ENCODE measurements at regions not wholly inside any gene's neighbourhood (a gene's known extent, or its start where the extent isn't known, plus 50 kb on each side); places are given as distances from the start of the nearest gene placed in this dataset.

DNA sequence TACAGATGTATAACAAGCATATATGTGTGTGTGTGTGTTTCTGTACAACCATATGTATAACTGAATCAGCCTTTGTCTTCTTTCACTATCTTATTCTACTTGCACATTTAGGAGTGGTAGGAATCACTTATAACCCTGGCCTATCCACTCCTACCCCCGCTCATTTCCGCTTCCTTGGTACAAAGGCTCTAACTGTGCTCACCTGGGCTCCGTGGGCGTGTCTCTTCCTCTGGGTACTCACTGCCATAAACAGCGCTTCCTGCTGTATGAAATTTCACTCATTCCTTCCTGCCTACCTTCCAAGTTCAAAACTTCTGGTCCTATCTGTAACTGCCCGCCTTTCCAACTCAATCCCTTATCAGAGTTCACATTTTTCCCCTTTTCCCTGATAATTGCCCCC lies 815.5 kb downstream of the EPHA4 start:
- TF ChIP-seq CTCF (IDR thresholded peaks at IDR 0.05 in 2 of 3, conservative IDR thresholded peaks at IDR 0.05 in 1 of 3; ENCODE audit: insufficient read depth in 2 of 3, low read depth in 1 of 3, low read length in 3 of 3) (no peak), HNRNPL (IDR thresholded peaks at IDR 0.05; ENCODE audit: low read depth, low read length) (no peak), POLR2AphosphoS2 (IDR thresholded peaks at IDR 0.05; ENCODE audit: low read length) (no peak), GATA2 (CRISPR knock-in tag; IDR thresholded peaks at IDR 0.05) (no peak), EZH2 (IDR thresholded peaks at IDR 0.05; ENCODE audit: borderline replicate concordance, low read depth, low read length) (no peak), FOXM1 (IDR thresholded peaks at IDR 0.05; ENCODE audit: low read depth) (no peak), FOXM1 (CRISPR knock-in tag; IDR thresholded peaks at IDR 0.05; ENCODE audit: low read depth) (no peak)

All from K562 (cell line).